Liver (tissue), 8 donors: ENCODE measurements at regions not wholly inside any gene's neighbourhood (a gene's known extent, or its start where the extent isn't known, plus 50 kb on each side); places are given as distances from the start of the nearest gene placed in this dataset.

Source experiments
- DNase-seq: peaks from one replicate; pipeline ENCODE4 v3.0.0-alpha.2; 2017; ENCODE audit warnings: low spot score
- H3K27ac ChIP-seq, 2 donors: one replicate each; pipeline ENCODE4 v1.7.0; 2013; ENCODE audit warnings: inconsistent platforms in 2 of 2, low read length in 2 of 2, control low read depth in 1 of 2, low read depth in 1 of 2, mild to moderate bottlenecking in 1 of 2
- H3K27me3 ChIP-seq, 4 donors: one replicate each; pipeline versions ENCODE4 v1.6.1 to v1.7.0; 2013; ENCODE audit warnings: low read length in 3 of 4, inconsistent platforms in 1 of 4, mild to moderate bottlenecking in 1 of 4, moderate library complexity in 1 of 4; ENCODE audit not compliant: control insufficient read depth in 4 of 4, insufficient read depth in 4 of 4
- H3K36me3 ChIP-seq, 4 donors: one replicate each; pipeline versions ENCODE4 v1.6.1 to v1.7.0; 2013; ENCODE audit warnings: low read length in 3 of 4, mild to moderate bottlenecking in 3 of 4, low read depth in 1 of 4, moderate library complexity in 1 of 4; ENCODE audit not compliant: control insufficient read depth in 4 of 4, insufficient read depth in 3 of 4
- H3K4me1 ChIP-seq, 4 donors: one replicate each; pipeline versions ENCODE4 v1.6.1 to v1.7.0; 2013; ENCODE audit warnings: low read length in 3 of 4, mild to moderate bottlenecking in 3 of 4, moderate library complexity in 1 of 4; ENCODE audit not compliant: control insufficient read depth in 4 of 4, insufficient read depth in 4 of 4
- H3K4me3 ChIP-seq, 3 donors: one replicate each; pipeline versions ENCODE4 v1.6.1 to v1.7.0; 2013; ENCODE audit warnings: low read length in 3 of 3, control low read depth in 1 of 3, low read depth in 1 of 3, mild to moderate bottlenecking in 1 of 3
- H3K9ac ChIP-seq, 2 donors: one replicate each; pipeline ENCODE4 v1.7.0; 2013; ENCODE audit warnings: low read length in 2 of 2, mild to moderate bottlenecking in 2 of 2, moderate library complexity in 2 of 2, control low read depth in 1 of 2, low read depth in 1 of 2
- H3K9me3 ChIP-seq, 4 donors: one replicate each; pipeline versions ENCODE4 v1.6.1 to v1.7.0; 2013; ENCODE audit warnings: low read length in 3 of 4; ENCODE audit not compliant: control insufficient read depth in 4 of 4
- ATF3 ChIP-seq: IDR thresholded peaks from 2 replicates; pipeline ENCODE4 v1.6.1; 2016; ENCODE audit warnings: antibody characterized with exemption
- CTCF ChIP-seq: fragments of 150-350 bp; IDR thresholded peaks from 2 replicates; pipeline ENCODE4 v1.5.1; 2017; ENCODE audit warnings: improper control_type of control experiment, low read depth, low read length; ENCODE audit not compliant: missing input control
- EGR1 ChIP-seq, 2 donors: IDR thresholded peaks; 2 replicates each; pipeline ENCODE4 v1.6.1; 2016 to 2018; ENCODE audit warnings: antibody characterized with exemption in 2 of 2, low read depth in 2 of 2
- FOXA1 ChIP-seq: IDR thresholded peaks from 2 replicates; pipeline ENCODE4 v1.6.1; 2016; ENCODE audit warnings: antibody characterized with exemption
- FOXA2 ChIP-seq: IDR thresholded peaks from 2 replicates; pipeline ENCODE4 v1.6.1; 2016; ENCODE audit warnings: antibody characterized with exemption
- GABPA ChIP-seq, 2 donors: IDR thresholded peaks in 1 of 2; conservative IDR thresholded peaks in 1 of 2; 2 replicates each; pipeline ENCODE4 v1.6.1; 2016; ENCODE audit warnings: antibody characterized with exemption in 2 of 2, mild to moderate bottlenecking in 1 of 2, moderate library complexity in 1 of 2
- HNF4A ChIP-seq, 2 donors: conservative IDR thresholded peaks; 2 replicates each; pipeline ENCODE4 v1.6.1; 2016; ENCODE audit warnings: antibody characterized with exemption in 2 of 2, mild to moderate bottlenecking in 2 of 2
- HNF4G ChIP-seq: IDR thresholded peaks from 2 replicates; pipeline ENCODE4 v1.6.1; 2016; ENCODE audit warnings: antibody characterized with exemption
- JUND ChIP-seq, 2 donors: IDR thresholded peaks; 2 replicates each; pipeline ENCODE4 v1.6.1; 2016; ENCODE audit warnings: antibody characterized with exemption in 2 of 2
- MAX ChIP-seq: IDR thresholded peaks from 2 replicates; pipeline ENCODE4 v1.6.1; 2016; ENCODE audit warnings: antibody characterized with exemption
- NR2F2 ChIP-seq: IDR thresholded peaks from 2 replicates; pipeline ENCODE4 v1.6.1; 2016; ENCODE audit warnings: antibody characterized with exemption
- RAD21 ChIP-seq, 2 donors: IDR thresholded peaks; 2 replicates each; pipeline ENCODE4 v1.6.1; 2016; ENCODE audit warnings: antibody characterized with exemption in 2 of 2, mild to moderate bottlenecking in 2 of 2
- REST ChIP-seq: IDR thresholded peaks from 2 replicates; pipeline ENCODE4 v1.6.1; 2016; ENCODE audit warnings: antibody characterized with exemption, mild to moderate bottlenecking
- RXRA ChIP-seq, 2 donors: IDR thresholded peaks; 2 replicates each; pipeline ENCODE4 v1.6.1; 2017 to 2018; ENCODE audit warnings: antibody characterized with exemption in 2 of 2, mild to moderate bottlenecking in 1 of 2
- SP1 ChIP-seq: IDR thresholded peaks from 2 replicates; pipeline ENCODE4 v1.6.1; 2018; ENCODE audit warnings: antibody characterized with exemption, mild to moderate bottlenecking
- TAF1 ChIP-seq: conservative IDR thresholded peaks from 2 replicates; pipeline ENCODE4 v1.6.1; 2016; ENCODE audit warnings: antibody characterized with exemption, mild to moderate bottlenecking
- YY1 ChIP-seq: IDR thresholded peaks from 2 replicates; pipeline ENCODE4 v1.6.1; 2016; ENCODE audit warnings: antibody characterized with exemption, mild to moderate bottlenecking
- ZBTB33 ChIP-seq: IDR thresholded peaks from 2 replicates; pipeline ENCODE4 v1.6.1; 2016; ENCODE audit warnings: antibody characterized with exemption
- WGBS: extraction: QIAGEN DNeasy Blood & Tissue Kit; methylation state at CpG from one replicate; pipeline ENCODE4 v1.1.7; 2013; 5-methylcytosine and 5-hydroxymethylcytosine counted together
- donor health status: healthy.
- donor health status: healthy.
- donor health status: healthy.
- donor health status: healthy.
- donor health status: healthy.

- H3K27ac ChIP-seq: no peak overlapping the region
- 58% methylated on average over 3 of the region's 3 CpGs for WGBS
- H3K9me3 ChIP-seq: no peaks in the 10 kb centered on the region
- no peaks in the 10 kb centered on the region for H3K4me1 ChIP-seq
- no peak for DNase-seq
- H3K36me3 ChIP-seq: no peaks in the 10 kb centered on the region
- no peak overlapping the region for H3K9ac ChIP-seq
- H3K4me3 ChIP-seq: no peak overlapping the region
- H3K27me3 ChIP-seq: no peaks in the 10 kb centered on the region
- no peak for TF ChIP-seq RAD21 (IDR thresholded peaks at IDR 0.05)
- no peak for TF ChIP-seq JUND (IDR thresholded peaks at IDR 0.05)
- TF ChIP-seq REST: no peak
- TF ChIP-seq FOXA2: no peak
- TF ChIP-seq MAX: no peak
- no peak for TF ChIP-seq FOXA1
- TF ChIP-seq NR2F2: no peak
- TF ChIP-seq SP1: no peak
- TF ChIP-seq HNF4A (conservative IDR thresholded peaks at IDR 0.05): no peak
- no peak for TF ChIP-seq RXRA (IDR thresholded peaks at IDR 0.05)
- TF ChIP-seq CTCF: no peak
- no peak for TF ChIP-seq ZBTB33
- no peak for TF ChIP-seq YY1
- TF ChIP-seq EGR1 (IDR thresholded peaks at IDR 0.05; ENCODE audit: low read depth in 2 of 2): no peak
- no peak for TF ChIP-seq TAF1
- no peak for TF ChIP-seq GABPA (IDR thresholded peaks at IDR 0.05 in 1 of 2, conservative IDR thresholded peaks at IDR 0.05 in 1 of 2)
- TF ChIP-seq HNF4G: no peak
- no peak for TF ChIP-seq ATF3
Observed at GRCh38 chr4:177967328-177967727, 525.1 kb upstream of the AGA start.
